ENCODE measurements at regions not wholly inside any gene's neighbourhood (a gene's known extent, or its start where the extent isn't known, plus 50 kb on each side); places are given as distances from the start of the nearest gene placed in this dataset.
"Not testable (repeated sequence)": the region's sequence is repeated elsewhere in the genome, so short reads cannot be mapped to it uniquely, and the experiment has no call there.

DNA sequence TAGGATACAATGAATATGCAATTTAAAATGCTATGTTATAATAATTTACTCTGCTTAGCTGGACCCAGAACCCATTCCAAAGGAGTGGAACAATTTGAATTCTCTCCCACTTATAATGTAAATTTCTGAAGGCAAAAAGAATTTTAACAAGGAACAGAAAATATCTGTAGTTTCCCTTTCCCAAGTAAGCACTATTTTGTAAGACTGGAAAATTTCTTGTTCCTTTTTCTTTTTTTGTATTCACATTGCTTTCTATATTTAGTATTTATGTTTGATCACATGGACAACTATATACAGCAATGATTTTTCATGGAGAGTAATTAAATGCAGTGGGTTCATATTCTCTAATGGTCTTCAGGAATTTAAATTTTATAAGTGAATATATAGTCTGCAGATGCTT, 127.4 kb downstream of the GPR85 start:
- H3K36me3 ChIP-seq (ENCODE audit: control insufficient read depth, insufficient read depth, low read length) = no peaks in the 10 kb centered on the region
- no peaks in the 10 kb centered on the region for H3K4me1 ChIP-seq (ENCODE audit: control insufficient read depth, insufficient read depth, low read length)
- H3K27me3 ChIP-seq (ENCODE audit: control insufficient read depth, insufficient read depth, low read length) = no peaks in the 10 kb centered on the region
- H3K27ac ChIP-seq (ENCODE audit: low read depth, low read length) = no peak overlapping the region
- H3K9me3 ChIP-seq (ENCODE audit: control insufficient read depth, insufficient read depth, low read length) = no peaks in the 10 kb centered on the region
- DNase-seq (ENCODE audit: low read depth in 4 of 6, low spot score in 6 of 6) = no peak
- no peak overlapping the region for H3K4me3 ChIP-seq (ENCODE audit: low read depth, low read length)

DNA sequence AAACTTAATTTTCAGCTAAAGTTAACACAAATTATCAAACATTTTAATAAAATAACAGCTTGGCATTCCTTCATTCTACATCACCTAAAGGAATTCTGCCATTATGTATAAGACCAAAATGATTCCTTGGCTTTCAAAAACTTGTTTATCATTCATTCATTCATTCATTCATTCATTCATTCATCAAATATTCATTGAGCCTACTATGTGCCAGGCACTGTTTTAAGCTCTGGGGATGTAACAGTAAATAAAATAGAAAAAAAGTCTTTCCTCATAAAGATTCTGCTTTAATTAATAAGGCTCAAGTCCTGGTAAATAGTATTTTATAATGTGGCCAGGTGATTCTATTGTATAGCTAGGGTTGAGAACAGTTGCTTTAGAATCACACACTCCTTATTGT, 127.9 kb downstream of the GPR85 start:
- Histone ChIP-seq H3K27me3 (ENCODE audit: control insufficient read depth, insufficient read depth, low read length) (no peaks in the 10 kb centered on the region), H3K27ac (ENCODE audit: low read depth, low read length) (no peak overlapping the region), H3K4me1 (ENCODE audit: control insufficient read depth, insufficient read depth, low read length) (no peaks in the 10 kb centered on the region)

DNA sequence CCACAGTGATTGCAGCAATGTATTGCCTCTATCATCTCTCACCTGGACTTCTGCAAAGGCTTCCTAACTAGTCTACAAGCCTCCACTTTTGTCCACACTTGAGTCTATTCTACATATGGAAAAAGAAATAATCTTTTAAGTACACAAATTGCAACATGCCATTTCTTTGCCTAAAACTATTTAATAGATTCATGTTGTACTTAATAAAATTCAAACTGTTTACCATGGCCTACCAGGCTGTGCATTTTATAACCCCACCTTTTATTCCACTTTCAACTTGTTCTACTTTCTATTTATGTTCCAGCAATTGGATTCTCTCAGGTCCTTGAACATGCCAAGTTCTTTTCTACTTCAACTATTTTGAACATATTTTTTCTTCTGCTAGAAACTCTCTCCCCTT, 128.7 kb downstream of the GPR85 start:
- no peaks in the 10 kb centered on the region for H3K36me3 ChIP-seq (ENCODE audit: control insufficient read depth, insufficient read depth, low read length)
- no peaks in the 10 kb centered on the region for H3K9me3 ChIP-seq (ENCODE audit: control insufficient read depth, insufficient read depth, low read length)
- H3K27ac ChIP-seq (ENCODE audit: low read depth, low read length) = no peak overlapping the region
- H3K4me3 ChIP-seq (ENCODE audit: low read depth, low read length) = no peak overlapping the region
- no peaks in the 10 kb centered on the region for H3K4me1 ChIP-seq (ENCODE audit: control insufficient read depth, insufficient read depth, low read length)
- H3K27me3 ChIP-seq (ENCODE audit: control insufficient read depth, insufficient read depth, low read length) = no peaks in the 10 kb centered on the region
- DNase-seq (ENCODE audit: low read depth in 4 of 6, low spot score in 6 of 6) = no peak

More for the DNA sequence above, 127.9 kb downstream of the GPR85 start:
- no peaks in the 10 kb centered on the region for H3K9me3 ChIP-seq (ENCODE audit: control insufficient read depth, insufficient read depth, low read length)
- DNase-seq (ENCODE audit: low read depth in 4 of 6, low spot score in 6 of 6) = no peak
- no peak overlapping the region for H3K4me3 ChIP-seq (ENCODE audit: low read depth, low read length)
- no peaks in the 10 kb centered on the region for H3K36me3 ChIP-seq (ENCODE audit: control insufficient read depth, insufficient read depth, low read length)

GRCh38 chr7:112953031-112953430, 133.6 kb downstream of the GPR85 start:
- H3K9me3 ChIP-seq (ENCODE audit: control insufficient read depth, insufficient read depth, low read length); H3K27me3 ChIP-seq (ENCODE audit: control insufficient read depth, insufficient read depth, low read length); H3K36me3 ChIP-seq (ENCODE audit: control insufficient read depth, insufficient read depth, low read length); DNase-seq (ENCODE audit: low read depth in 4 of 6, low spot score in 6 of 6); H3K4me1 ChIP-seq (ENCODE audit: control insufficient read depth, insufficient read depth, low read length); H3K4me3 ChIP-seq (ENCODE audit: low read depth, low read length); H3K27ac ChIP-seq (ENCODE audit: low read depth, low read length): not testable (repeated sequence)
- WGBS (ENCODE audit: insufficient coverage) = no CpG with 5 or more reads among the region's 3 CpGs

DNA sequence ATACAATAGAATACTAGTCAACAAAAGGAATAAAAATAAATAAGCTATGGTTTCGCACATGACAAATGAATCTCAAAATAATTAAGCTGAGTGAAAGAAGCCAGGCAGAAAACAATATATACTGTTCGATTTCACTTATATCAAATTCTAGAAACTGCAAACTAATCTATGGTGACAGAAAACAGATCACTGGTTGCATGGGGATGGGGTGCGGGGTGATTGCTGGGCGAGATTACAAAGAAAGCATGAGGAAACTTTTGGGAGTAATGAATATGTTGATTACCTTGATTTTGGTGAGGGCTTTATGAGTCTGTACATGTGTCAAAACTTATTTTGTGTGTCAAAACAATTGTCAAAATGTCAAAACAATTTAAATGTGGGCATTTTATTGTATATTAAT, 135.6 kb downstream of the GPR85 start:
- Histone ChIP-seq H3K4me1 (ENCODE audit: control insufficient read depth, insufficient read depth, low read length) (no peaks in the 10 kb centered on the region), H3K27me3 (ENCODE audit: control insufficient read depth, insufficient read depth, low read length) (no peaks in the 10 kb centered on the region), H3K27ac (ENCODE audit: low read depth, low read length) (no peak overlapping the region), H3K9me3 (ENCODE audit: control insufficient read depth, insufficient read depth, low read length) (no peaks in the 10 kb centered on the region), H3K36me3 (ENCODE audit: control insufficient read depth, insufficient read depth, low read length) (no peaks in the 10 kb centered on the region), H3K4me3 (ENCODE audit: low read depth, low read length) (no peak overlapping the region)
- no peak for DNase-seq (ENCODE audit: low read depth in 4 of 6, low spot score in 6 of 6)
- 94% methylated on average over 2 of the region's 4 CpGs for WGBS (ENCODE audit: insufficient coverage)

DNA sequence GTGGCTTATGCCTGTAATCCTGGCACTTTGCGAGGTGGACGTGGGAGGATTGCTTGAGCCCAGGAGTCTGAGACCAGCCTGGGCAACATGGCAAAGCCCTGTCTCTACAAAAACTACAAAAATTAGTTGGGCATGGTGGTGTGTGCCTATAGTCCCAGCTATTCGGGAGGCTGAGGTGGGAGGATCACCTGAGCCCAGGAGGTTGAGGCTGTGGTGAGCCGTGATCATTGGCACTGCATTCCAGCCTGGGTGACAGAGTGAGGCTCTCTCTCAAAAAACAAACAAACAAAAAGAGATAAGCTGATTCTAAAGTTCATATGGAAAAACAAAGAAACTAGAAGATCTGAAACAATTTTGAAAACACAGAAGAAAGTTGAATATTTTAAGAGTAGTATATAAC, 136.9 kb downstream of the GPR85 start:
- H3K4me1 ChIP-seq (ENCODE audit: control insufficient read depth, insufficient read depth, low read length); DNase-seq (ENCODE audit: low read depth in 4 of 6, low spot score in 6 of 6); H3K4me3 ChIP-seq (ENCODE audit: low read depth, low read length); H3K9me3 ChIP-seq (ENCODE audit: control insufficient read depth, insufficient read depth, low read length); H3K27me3 ChIP-seq (ENCODE audit: control insufficient read depth, insufficient read depth, low read length); H3K27ac ChIP-seq (ENCODE audit: low read depth, low read length); H3K36me3 ChIP-seq (ENCODE audit: control insufficient read depth, insufficient read depth, low read length): not testable (repeated sequence)
- 50% methylated on average over 2 of the region's 4 CpGs for WGBS (ENCODE audit: insufficient coverage)

DNA sequence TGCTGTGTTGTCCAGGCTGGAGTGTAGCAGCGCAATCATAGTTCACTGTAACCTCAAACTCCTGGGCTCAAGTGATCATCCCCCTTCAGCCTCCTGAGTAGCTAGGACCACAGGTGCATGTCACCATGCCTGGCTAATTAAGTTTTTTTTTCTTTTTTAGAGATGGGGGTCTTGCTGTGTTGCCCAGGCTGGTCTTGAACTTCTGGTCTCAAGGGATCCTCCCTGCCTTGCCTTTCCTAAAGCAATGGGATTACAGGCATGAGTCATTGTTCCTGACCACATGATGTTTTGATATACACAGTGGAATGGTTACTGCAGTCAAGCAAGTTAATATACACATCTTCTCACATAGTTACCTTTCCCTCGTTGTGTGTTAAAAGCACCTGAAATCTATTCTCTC, 140.3 kb downstream of the GPR85 start:
- Histone ChIP-seq H3K9me3 (ENCODE audit: control insufficient read depth, insufficient read depth, low read length) (no peaks in the 10 kb centered on the region), H3K27ac (ENCODE audit: low read depth, low read length) (no peak overlapping the region), H3K4me3 (ENCODE audit: low read depth, low read length) (no peak overlapping the region), H3K4me1 (ENCODE audit: control insufficient read depth, insufficient read depth, low read length) (no peaks in the 10 kb centered on the region), H3K27me3 (ENCODE audit: control insufficient read depth, insufficient read depth, low read length) (no peaks in the 10 kb centered on the region), H3K36me3 (ENCODE audit: control insufficient read depth, insufficient read depth, low read length) (no peaks in the 10 kb centered on the region)
- no peak for DNase-seq (ENCODE audit: low read depth in 4 of 6, low spot score in 6 of 6)
- 93% methylated on average over 2 of the region's 2 CpGs for WGBS (ENCODE audit: insufficient coverage)

- WGBS (ENCODE audit: insufficient coverage) = 71% methylated on average over 1 of the region's 3 CpGs
- DNase-seq (ENCODE audit: low read depth in 4 of 6, low spot score in 6 of 6) = no peak
- Histone ChIP-seq H3K36me3 (ENCODE audit: control insufficient read depth, insufficient read depth, low read length) (no peaks in the 10 kb centered on the region), H3K9me3 (ENCODE audit: control insufficient read depth, insufficient read depth, low read length) (no peaks in the 10 kb centered on the region), H3K4me1 (ENCODE audit: control insufficient read depth, insufficient read depth, low read length) (no peaks in the 10 kb centered on the region), H3K4me3 (ENCODE audit: low read depth, low read length) (no peak overlapping the region), H3K27ac (ENCODE audit: low read depth, low read length) (no peak overlapping the region), H3K27me3 (ENCODE audit: control insufficient read depth, insufficient read depth, low read length) (no peaks in the 10 kb centered on the region)
Measured at GRCh38 chr7:112945046-112945445, 141.6 kb downstream of the GPR85 start.

- H3K36me3 ChIP-seq (ENCODE audit: control insufficient read depth, insufficient read depth, low read length) = no peaks in the 10 kb centered on the region
- WGBS (ENCODE audit: insufficient coverage) = no CpG with 5 or more reads among the region's 1 CpG
- no peaks in the 10 kb centered on the region for H3K9me3 ChIP-seq (ENCODE audit: control insufficient read depth, insufficient read depth, low read length)
- H3K4me3 ChIP-seq (ENCODE audit: low read depth, low read length) = no peak overlapping the region
- peaks cover 3% of the 10 kb centered on the region for H3K4me1 ChIP-seq (ENCODE audit: control insufficient read depth, insufficient read depth, low read length)
- no peaks in the 10 kb centered on the region for H3K27me3 ChIP-seq (ENCODE audit: control insufficient read depth, insufficient read depth, low read length)
- no peak overlapping the region for H3K27ac ChIP-seq (ENCODE audit: low read depth, low read length)
- no peak for DNase-seq (ENCODE audit: low read depth in 4 of 6, low spot score in 6 of 6)
Measured at GRCh38 chr7:112942981-112943380, 143.6 kb downstream of the GPR85 start.

GRCh38 chr7:112942125-112942524, 144.5 kb downstream of the GPR85 start:
- not testable (repeated sequence) for H3K27ac ChIP-seq (ENCODE audit: low read depth, low read length); H3K9me3 ChIP-seq (ENCODE audit: control insufficient read depth, insufficient read depth, low read length); H3K4me1 ChIP-seq (ENCODE audit: control insufficient read depth, insufficient read depth, low read length); DNase-seq (ENCODE audit: low read depth in 4 of 6, low spot score in 6 of 6); H3K36me3 ChIP-seq (ENCODE audit: control insufficient read depth, insufficient read depth, low read length); H3K27me3 ChIP-seq (ENCODE audit: control insufficient read depth, insufficient read depth, low read length); H3K4me3 ChIP-seq (ENCODE audit: low read depth, low read length)
- WGBS (ENCODE audit: insufficient coverage) = 80% methylated on average over 2 of the region's 6 CpGs

GRCh38 chr7:112940314-112940732, 146.3 kb downstream of the GPR85 start:
- no peaks in the 10 kb centered on the region for H3K27me3 ChIP-seq (ENCODE audit: control insufficient read depth, insufficient read depth, low read length)
- no peak for DNase-seq (ENCODE audit: low read depth in 4 of 6, low spot score in 6 of 6)
- peak overlapping the region; percentile 95 for H3K27ac ChIP-seq (ENCODE audit: low read depth, low read length)
- 3% methylated on average over 7 of the region's 8 CpGs for WGBS (ENCODE audit: insufficient coverage)
- H3K4me1 ChIP-seq (ENCODE audit: control insufficient read depth, insufficient read depth, low read length) = peaks cover 3% of the 10 kb centered on the region
- no peaks in the 10 kb centered on the region for H3K9me3 ChIP-seq (ENCODE audit: control insufficient read depth, insufficient read depth, low read length)
- H3K4me3 ChIP-seq (ENCODE audit: low read depth, low read length) = peak overlapping the region; percentile 91
- no peaks in the 10 kb centered on the region for H3K36me3 ChIP-seq (ENCODE audit: control insufficient read depth, insufficient read depth, low read length)
